SU-DHL-6 (cell line): ENCODE measurements at regions not wholly inside any gene's neighbourhood (a gene's known extent, or its start where the extent isn't known, plus 50 kb on each side); places are given as distances from the start of the nearest gene placed in this dataset.

Experiments
- H2AFZ ChIP-seq: fragments of 200-600 bp; sonication (generic); 2 replicates; pipeline ENCODE4 v1.6.1; 2014; ENCODE audit warnings: low read depth, mild to moderate bottlenecking, moderate library complexity, mixed read lengths, antibody characterized with exemption, low read length; ENCODE audit not compliant: severe bottlenecking
- H3F3A ChIP-seq: fragments of 200-600 bp; shearing (Covaris generic); 2 replicates; pipeline ENCODE4 v1.6.0; 2016; ENCODE audit warnings: antibody characterized with exemption, mild to moderate bottlenecking; ENCODE audit not compliant: insufficient read depth
- H3K27ac ChIP-seq: fragments of 200-600 bp; sonication (generic); 2 replicates; pipeline ENCODE4 v1.5.1; 2016; ENCODE audit warnings: low read depth, mild to moderate bottlenecking, low read length, moderate library complexity, mixed read lengths
- H3K27me3 ChIP-seq: fragments of 200-600 bp; sonication (generic), shearing (Covaris generic); 2 replicates; pipeline ENCODE4 v1.6.0; 2014; ENCODE audit warnings: mild to moderate bottlenecking, low read length
- H3K36me3 ChIP-seq: fragments of 200-600 bp; sonication (generic); 2 replicates; pipeline ENCODE4 v1.6.1; 2014; ENCODE audit warnings: mild to moderate bottlenecking, low read length, mixed read lengths
- H3K4me2 ChIP-seq: fragments of 300-600, 200-600 bp; shearing (Covaris generic), sonication (generic); 2 replicates; pipeline ENCODE4 v1.6.0; 2014; ENCODE audit warnings: low read length, low read depth, mild to moderate bottlenecking; ENCODE audit not compliant: poor library complexity, severe bottlenecking
- H3K4me3 ChIP-seq: fragments of 200-600 bp; sonication (generic); 2 replicates; pipeline ENCODE4 v1.5.1; 2014; ENCODE audit warnings: antibody characterized with exemption, low read length, mild to moderate bottlenecking, mixed read lengths; ENCODE audit not compliant: insufficient read depth, poor library complexity, severe bottlenecking
- H3K79me2 ChIP-seq: fragments of 200-600 bp; sonication (generic); 2 replicates; pipeline ENCODE4 v1.6.1; 2014; ENCODE audit warnings: mild to moderate bottlenecking, low read length, moderate library complexity; ENCODE audit not compliant: insufficient read depth
- H3K9ac ChIP-seq: fragments of 200-600 bp; sonication (generic); 2 replicates; pipeline ENCODE4 v1.7.0; 2014; ENCODE audit warnings: mild to moderate bottlenecking, low read length
- H3K9me2 ChIP-seq: fragments of 200-600 bp; sonication (generic); replicated peaks from 2 replicates; pipeline ENCODE4 v1.6.1; 2014; ENCODE audit warnings: low read length; ENCODE audit not compliant: insufficient read depth
- H3K9me3 ChIP-seq: fragments of 200-600 bp; sonication (generic); 2 replicates; pipeline ENCODE4 v1.6.1; 2014; ENCODE audit warnings: low read length, mixed read lengths; ENCODE audit not compliant: insufficient read depth
- H4K20me1 ChIP-seq: fragments of 200-600 bp; sonication (generic); 2 replicates; pipeline ENCODE4 v1.6.1; 2014; ENCODE audit warnings: low read depth, mild to moderate bottlenecking, antibody characterized with exemption, low read length, moderate library complexity, mixed read lengths
- EZH2phosphoT487 ChIP-seq: fragments of 200-600 bp; sonication (generic), shearing (Covaris generic); conservative IDR thresholded peaks from 2 replicates; pipeline ENCODE4 v1.6.1; 2018; ENCODE audit warnings: mild to moderate bottlenecking, antibody characterized with exemption, low read length, moderate library complexity, mixed read lengths
- TF ChIP-seq, protein P1 (sequence below): fragments of 200-600 bp; sonication (generic); IDR thresholded peaks from one replicate; pipeline ENCODE4 v1.5.1; 2017; ENCODE audit warnings: antibody characterized with exemption, mild to moderate bottlenecking, low read length, moderate library complexity; ENCODE audit not compliant: insufficient read depth, poor library complexity, severe bottlenecking

DNA sequence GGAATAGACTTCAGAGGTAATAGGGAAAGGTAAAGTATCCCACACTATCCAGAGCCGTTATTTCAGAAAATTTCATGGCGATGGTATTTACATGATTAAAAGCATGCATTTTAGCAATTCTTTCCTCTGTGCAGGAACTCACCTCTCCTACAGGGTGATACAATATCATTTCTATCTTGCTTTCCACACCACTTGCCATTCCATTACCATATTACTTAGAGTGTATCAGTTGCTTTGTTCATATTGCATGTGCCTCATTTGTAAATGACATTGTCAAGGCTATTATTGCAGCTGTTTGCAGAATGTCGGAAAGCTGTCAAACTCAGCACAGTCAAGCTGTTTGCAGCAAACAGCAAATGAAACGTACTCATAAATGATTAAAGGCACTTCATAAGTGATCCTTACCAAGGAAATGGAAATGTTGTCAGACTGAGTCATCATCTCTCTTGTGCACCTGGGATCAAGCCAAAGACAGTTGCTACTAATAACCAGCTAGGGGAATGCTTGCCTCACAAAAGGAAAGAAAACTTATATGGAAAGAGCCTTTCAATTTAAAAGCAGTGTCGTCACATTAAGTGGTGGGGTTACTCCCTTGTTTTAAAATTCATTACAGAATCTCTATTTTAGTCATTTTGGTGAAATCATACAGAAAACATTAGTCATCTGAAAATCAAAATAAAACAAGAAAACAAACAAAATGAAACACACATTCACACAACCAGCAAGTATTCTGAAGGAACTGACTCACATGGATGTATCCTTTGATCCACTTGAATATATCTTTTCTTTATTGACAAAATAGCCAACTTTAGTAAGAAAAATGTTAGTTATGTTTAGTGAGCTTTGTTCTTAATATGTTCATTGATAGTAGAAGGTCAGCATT is 1064.1 kb upstream of the CNTNAP5 start:
- Histone ChIP-seq H3K79me2 (no peaks in the 10 kb centered on the region), H3K4me2 (no peak overlapping the region), H3K27ac (no peak overlapping the region), H3K4me3 (no peak overlapping the region), H3K9me3 (no peaks in the 10 kb centered on the region), H3K9me2 (no peaks in the 10 kb centered on the region), H3K36me3 (no peaks in the 10 kb centered on the region), H4K20me1 (no peaks in the 10 kb centered on the region), H2AFZ (no peak overlapping the region), H3K9ac (no peak overlapping the region), H3K27me3 (no peaks in the 10 kb centered on the region), H3F3A (no peaks in the 10 kb centered on the region)
- TF ChIP-seq, protein P1, sequence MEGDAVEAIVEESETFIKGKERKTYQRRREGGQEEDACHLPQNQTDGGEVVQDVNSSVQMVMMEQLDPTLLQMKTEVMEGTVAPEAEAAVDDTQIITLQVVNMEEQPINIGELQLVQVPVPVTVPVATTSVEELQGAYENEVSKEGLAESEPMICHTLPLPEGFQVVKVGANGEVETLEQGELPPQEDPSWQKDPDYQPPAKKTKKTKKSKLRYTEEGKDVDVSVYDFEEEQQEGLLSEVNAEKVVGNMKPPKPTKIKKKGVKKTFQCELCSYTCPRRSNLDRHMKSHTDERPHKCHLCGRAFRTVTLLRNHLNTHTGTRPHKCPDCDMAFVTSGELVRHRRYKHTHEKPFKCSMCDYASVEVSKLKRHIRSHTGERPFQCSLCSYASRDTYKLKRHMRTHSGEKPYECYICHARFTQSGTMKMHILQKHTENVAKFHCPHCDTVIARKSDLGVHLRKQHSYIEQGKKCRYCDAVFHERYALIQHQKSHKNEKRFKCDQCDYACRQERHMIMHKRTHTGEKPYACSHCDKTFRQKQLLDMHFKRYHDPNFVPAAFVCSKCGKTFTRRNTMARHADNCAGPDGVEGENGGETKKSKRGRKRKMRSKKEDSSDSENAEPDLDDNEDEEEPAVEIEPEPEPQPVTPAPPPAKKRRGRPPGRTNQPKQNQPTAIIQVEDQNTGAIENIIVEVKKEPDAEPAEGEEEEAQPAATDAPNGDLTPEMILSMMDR = no peak
- TF ChIP-seq EZH2phosphoT487 = no peak

DNA sequence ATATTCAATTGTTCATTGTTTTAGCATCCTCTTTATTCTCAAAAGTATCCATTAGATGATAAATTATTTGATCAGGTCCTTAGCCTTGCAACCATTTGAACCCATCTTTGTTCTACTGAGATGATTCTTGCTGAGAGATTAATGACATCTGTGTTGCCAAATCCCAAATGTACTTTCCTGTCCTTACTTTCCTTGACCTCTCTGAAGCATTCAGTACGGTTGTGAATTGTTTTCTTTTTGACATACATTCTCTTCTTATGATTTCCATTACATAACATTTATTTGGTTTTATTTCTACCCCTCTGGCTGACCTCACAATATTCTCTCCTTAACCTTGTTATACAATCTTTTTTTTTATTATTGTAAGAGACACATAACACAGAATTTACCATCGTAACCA is 1058.6 kb upstream of the CNTNAP5 start:
- Histone ChIP-seq H3K9ac (no peak overlapping the region), H3K27me3 (no peaks in the 10 kb centered on the region), H3K9me3 (no peaks in the 10 kb centered on the region), H3K79me2 (no peaks in the 10 kb centered on the region), H3K27ac (no peak overlapping the region), H3F3A (no peaks in the 10 kb centered on the region), H2AFZ (no peak overlapping the region), H3K36me3 (no peaks in the 10 kb centered on the region), H3K4me2 (no peak overlapping the region), H3K9me2 (no peaks in the 10 kb centered on the region), H4K20me1 (no peaks in the 10 kb centered on the region), H3K4me3 (no peak overlapping the region)
- TF ChIP-seq, protein P1 = no peak
- no peak for TF ChIP-seq EZH2phosphoT487

- Histone ChIP-seq H3K79me2 (no peaks in the 10 kb centered on the region), H3K4me3 (no peak overlapping the region), H3K27me3 (no peaks in the 10 kb centered on the region), H3K9ac (no peak overlapping the region), H3F3A (no peaks in the 10 kb centered on the region), H3K27ac (no peak overlapping the region), H3K4me2 (no peak overlapping the region), H2AFZ (no peak overlapping the region), H3K9me2 (no peaks in the 10 kb centered on the region), H3K36me3 (no peaks in the 10 kb centered on the region), H4K20me1 (no peaks in the 10 kb centered on the region), H3K9me3 (no peaks in the 10 kb centered on the region)
- TF ChIP-seq, protein P1 = no peak
- TF ChIP-seq EZH2phosphoT487 = no peak
These were observed 1047.5 kb upstream of the CNTNAP5 start for GRCh38 chr2:122977580-122977979.
